GM12801 (cell line): ENCODE measurements at regions not wholly inside any gene's neighbourhood (a gene's known extent, or its start where the extent isn't known, plus 50 kb on each side); places are given as distances from the start of the nearest gene placed in this dataset.

Experiments
- TF ChIP-seq, protein P1 (sequence below): IDR thresholded peaks from one replicate; pipeline ENCODE4 v1.5.1; 2011; ENCODE audit warnings: control low read depth; ENCODE audit not compliant: insufficient read length; ENCODE audit errors: extremely low read depth

DNA sequence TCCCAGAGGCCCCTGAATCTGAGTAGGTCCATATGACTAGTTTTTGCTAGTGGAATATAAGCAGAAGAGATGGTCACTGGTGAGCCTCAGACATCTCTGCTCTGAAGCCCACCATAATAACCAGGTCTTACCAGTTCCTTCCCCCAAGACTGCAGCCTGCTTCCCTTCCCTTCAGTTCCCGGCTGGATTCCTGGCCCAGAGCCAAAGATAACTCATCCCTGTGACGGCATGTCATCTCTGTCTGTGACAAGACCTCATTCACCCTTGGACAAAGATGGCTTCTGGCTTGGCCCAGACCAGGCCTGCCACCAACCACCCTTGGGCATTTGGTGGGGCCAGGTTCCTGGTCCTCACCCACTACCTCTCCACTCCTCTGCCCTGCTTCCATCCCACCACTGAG lies 145.5 kb upstream of the TOP1 start:
- TF ChIP-seq, protein P1, sequence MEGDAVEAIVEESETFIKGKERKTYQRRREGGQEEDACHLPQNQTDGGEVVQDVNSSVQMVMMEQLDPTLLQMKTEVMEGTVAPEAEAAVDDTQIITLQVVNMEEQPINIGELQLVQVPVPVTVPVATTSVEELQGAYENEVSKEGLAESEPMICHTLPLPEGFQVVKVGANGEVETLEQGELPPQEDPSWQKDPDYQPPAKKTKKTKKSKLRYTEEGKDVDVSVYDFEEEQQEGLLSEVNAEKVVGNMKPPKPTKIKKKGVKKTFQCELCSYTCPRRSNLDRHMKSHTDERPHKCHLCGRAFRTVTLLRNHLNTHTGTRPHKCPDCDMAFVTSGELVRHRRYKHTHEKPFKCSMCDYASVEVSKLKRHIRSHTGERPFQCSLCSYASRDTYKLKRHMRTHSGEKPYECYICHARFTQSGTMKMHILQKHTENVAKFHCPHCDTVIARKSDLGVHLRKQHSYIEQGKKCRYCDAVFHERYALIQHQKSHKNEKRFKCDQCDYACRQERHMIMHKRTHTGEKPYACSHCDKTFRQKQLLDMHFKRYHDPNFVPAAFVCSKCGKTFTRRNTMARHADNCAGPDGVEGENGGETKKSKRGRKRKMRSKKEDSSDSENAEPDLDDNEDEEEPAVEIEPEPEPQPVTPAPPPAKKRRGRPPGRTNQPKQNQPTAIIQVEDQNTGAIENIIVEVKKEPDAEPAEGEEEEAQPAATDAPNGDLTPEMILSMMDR, result no peak

DNA sequence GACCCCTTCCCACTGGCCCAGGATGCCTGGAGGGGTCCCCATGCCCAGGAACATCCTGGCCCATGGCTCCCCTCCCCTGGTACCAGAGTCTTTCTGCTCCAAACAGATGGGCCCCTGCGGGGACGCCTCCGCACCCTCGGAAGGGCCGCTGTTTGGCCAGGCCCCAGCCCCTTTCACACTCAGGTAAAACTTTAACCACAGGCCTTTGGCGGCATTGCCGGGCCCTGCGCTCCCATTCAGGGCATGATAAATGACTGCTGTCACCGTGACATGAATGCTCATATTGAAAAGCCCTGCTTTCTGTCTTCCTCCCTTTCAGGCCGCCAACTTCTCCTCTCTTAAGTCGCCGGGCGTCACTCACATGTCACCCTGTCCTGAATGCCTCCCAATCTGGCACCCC lies 141.5 kb upstream of the TOP1 start:
- TF ChIP-seq, protein P1, result no peak

DNA sequence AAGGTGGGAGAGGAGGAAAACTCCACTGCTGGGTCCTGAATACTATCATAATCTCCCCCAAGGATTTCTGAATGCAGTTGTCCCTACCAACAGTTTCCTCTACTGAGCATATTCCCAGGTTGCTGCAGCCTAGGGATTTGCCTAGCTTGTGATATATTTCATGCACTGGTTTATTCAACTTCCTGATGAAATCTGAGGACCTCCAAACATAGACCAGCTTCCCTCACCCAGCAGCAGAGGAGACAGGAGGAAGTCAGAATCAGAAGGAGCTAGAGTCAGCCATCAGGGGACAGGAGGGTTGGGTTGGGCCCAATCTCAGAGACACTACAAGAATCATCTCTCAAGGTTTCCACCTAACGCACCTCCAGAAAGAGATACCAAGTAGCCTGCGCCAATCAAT lies 138.4 kb upstream of the TOP1 start:
- TF ChIP-seq, protein P1, result no peak

DNA sequence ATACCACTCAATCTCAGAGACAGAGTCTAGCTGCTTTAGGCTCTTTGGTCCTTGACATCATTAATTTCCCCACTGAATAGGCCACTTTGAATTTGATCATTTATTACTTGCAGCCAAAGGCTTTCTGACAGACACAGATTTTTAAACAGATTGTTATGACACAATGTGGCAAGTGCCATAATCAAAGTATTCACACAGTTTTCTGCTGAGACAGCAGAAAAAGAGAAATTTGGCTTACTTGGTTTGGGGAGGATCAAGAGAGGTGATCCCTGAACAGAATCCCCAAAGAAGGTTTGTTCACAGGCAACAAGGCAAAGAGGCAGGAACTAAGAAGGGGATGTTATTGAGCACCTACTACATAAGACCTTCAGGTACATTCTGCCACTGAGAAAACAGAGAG lies 138.0 kb upstream of the TOP1 start:
- TF ChIP-seq, protein P1, result no peak

DNA sequence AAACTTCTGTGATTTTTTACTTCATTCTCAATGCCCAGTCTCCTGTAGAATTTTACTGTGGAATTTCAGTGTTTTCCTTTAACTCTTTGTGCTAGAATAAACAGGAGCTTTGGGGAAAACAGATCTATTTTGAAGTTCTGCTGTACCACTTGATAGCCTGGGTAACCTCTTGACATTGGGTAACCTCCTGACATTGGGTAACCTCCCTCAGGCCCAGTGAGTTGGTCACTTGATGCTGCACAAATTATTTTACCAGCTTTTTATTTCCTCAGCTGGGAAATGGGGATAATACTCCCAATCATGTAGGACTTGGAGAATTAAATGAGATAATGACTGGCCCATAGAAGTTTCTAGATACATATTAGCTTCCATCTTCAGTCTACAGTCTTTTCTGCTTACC lies 137.3 kb upstream of the TOP1 start:
- TF ChIP-seq, protein P1, result no peak

DNA sequence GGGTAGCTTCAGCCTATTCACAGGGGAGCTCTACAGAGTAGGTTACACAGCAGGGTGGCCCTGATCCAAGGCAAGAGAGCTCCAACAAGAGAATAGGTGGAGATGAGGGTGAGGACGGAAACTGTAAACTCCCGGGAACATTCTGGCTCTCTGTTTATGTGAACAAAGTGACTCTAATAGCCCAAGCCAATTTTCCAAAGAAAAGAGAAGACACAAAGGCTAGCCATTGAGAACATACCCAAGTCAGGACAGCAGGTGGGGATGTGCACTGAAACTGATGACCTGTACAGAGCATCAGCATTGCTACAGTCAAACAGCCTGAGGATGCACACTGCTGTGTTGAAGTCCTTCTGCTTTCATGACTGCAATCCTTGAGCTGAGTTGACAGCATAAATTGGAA lies 136.0 kb upstream of the TOP1 start:
- TF ChIP-seq, protein P1, result no peak

DNA sequence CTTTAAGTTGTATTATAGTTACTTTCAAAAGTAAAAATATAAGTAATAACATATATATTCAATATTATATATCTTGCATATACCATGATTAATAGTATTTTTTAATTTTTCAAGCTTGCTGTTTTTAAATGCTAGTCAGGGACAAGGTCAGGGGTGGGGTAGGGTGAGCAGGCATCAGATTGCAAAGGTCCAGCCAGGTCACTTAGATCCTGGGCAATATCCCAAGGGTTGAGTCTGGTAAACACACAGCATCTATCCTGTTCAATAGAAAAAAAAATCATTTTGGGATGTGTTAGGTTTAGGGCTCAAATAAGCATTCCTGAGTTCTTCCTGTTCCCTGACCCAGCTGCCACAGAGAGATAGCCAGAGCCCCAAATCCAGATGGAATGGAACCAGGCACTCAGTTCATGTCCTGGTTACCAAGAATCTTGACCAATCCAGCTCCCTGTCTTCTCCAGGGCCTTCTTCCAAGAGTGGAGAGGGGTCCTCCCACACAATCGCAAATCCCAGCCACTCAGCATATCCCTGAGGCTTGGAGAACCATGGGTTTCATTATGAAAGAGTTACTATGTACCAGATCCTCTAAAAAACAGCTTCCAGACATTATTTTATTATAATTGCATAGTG lies 134.9 kb upstream of the TOP1 start:
- TF ChIP-seq, protein P1, result no peak

DNA sequence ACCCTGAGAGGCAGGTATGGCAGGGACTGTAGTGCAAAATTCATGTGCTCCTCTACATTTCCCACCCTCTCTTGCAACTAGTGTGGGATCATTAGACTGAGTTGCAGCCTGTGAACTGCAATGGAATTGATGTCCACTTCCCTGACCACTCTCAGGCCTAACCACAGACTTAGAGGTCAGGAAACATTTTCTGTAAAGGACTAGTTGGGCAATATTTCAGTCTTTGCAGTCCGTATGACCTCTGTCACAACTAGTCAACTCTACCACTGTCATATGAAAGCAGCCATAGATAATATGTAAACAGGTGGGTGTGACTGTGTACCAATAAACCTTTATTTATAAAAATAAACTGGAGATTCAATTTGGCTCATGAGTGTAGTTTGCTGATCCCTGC lies 134.4 kb upstream of the TOP1 start:
- TF ChIP-seq, protein P1, result no peak
